OCI-LY3 (cell line): ENCODE measurements at regions not wholly inside any gene's neighbourhood (a gene's known extent, or its start where the extent isn't known, plus 50 kb on each side); places are given as distances from the start of the nearest gene placed in this dataset.

ENCODE experiments used
- H2AFZ ChIP-seq: fragments of 200-600, 300-600 bp; shearing (Covaris generic); 2 replicates; pipeline ENCODE4 v1.6.0; 2014; ENCODE audit warnings: antibody characterized with exemption, low read depth, low read length
- H3K27ac ChIP-seq: fragments of 200-600, 300-600 bp; sonication (generic); 2 replicates; pipeline ENCODE4 v1.5.1; 2014; ENCODE audit warnings: mild to moderate bottlenecking, low read length, moderate library complexity, mixed read lengths
- H3K27me3 ChIP-seq: fragments of 200-600, 300-600 bp; sonication (generic); 2 replicates; pipeline ENCODE4 v1.6.1; 2014; ENCODE audit warnings: low read depth, low read length, mixed read lengths
- H3K36me3 ChIP-seq: fragments of 200-600, 300-600 bp; sonication (generic); replicated peaks from 2 replicates; pipeline ENCODE3; 2014; ENCODE audit warnings: low read depth, low read length, mixed read lengths
- H3K4me1 ChIP-seq: fragments of 300-600, 200-600 bp; sonication (generic); 2 replicates; pipeline ENCODE4 v1.6.1; 2014; ENCODE audit warnings: low read length, mixed read lengths
- H3K4me2 ChIP-seq: fragments of 200-600, 300-600 bp; sonication (generic); 2 replicates; pipeline ENCODE4 v1.6.1; 2014; ENCODE audit warnings: low read length, mixed read lengths
- H3K4me3 ChIP-seq: fragments of 300-600, 200-600 bp; sonication (generic); 2 replicates; pipeline ENCODE4 v1.5.1; 2014; ENCODE audit warnings: antibody characterized with exemption, mild to moderate bottlenecking, low read length, moderate library complexity
- H3K79me2 ChIP-seq: fragments of 300-600, 200-600 bp; shearing (Covaris generic); 2 replicates; pipeline ENCODE4 v1.6.1; 2014; ENCODE audit warnings: mild to moderate bottlenecking, low read length, mixed read lengths
- H3K9ac ChIP-seq: fragments of 300-600, 200-600 bp; shearing (Covaris generic); 2 replicates; pipeline ENCODE4 v1.6.0; 2014; ENCODE audit warnings: mild to moderate bottlenecking, low read length, moderate library complexity
- H3K9me3 ChIP-seq: fragments of 200-600, 300-600 bp; shearing (Covaris generic); 2 replicates; pipeline ENCODE4 v1.6.1; 2014; ENCODE audit warnings: low read length, mixed read lengths; ENCODE audit not compliant: insufficient read depth
- H4K20me1 ChIP-seq: fragments of 200-600, 300-600 bp; sonication (generic); 2 replicates; pipeline ENCODE4 v1.6.1; 2016; ENCODE audit warnings: low read length, mixed read lengths; ENCODE audit not compliant: insufficient read depth
- CTCF ChIP-seq: fragments of 200-600, 300-600 bp; sonication (generic); IDR thresholded peaks from 2 replicates; pipeline ENCODE4 v1.5.1; 2014; ENCODE audit warnings: antibody characterized with exemption, low read length, low read depth
- EZH2phosphoT487 ChIP-seq: fragments of 200-600 bp; shearing (Covaris generic); IDR thresholded peaks from 2 replicates; pipeline ENCODE4 v1.6.1; 2018; ENCODE audit warnings: antibody characterized with exemption, mixed run types, low read depth

- no peak overlapping the region for H2AFZ ChIP-seq
- H3K4me3 ChIP-seq, result no peak overlapping the region
- H3K27ac ChIP-seq, result no peak overlapping the region
- no peak overlapping the region for H3K4me2 ChIP-seq
- H3K79me2 ChIP-seq, result no peaks in the 10 kb centered on the region
- TF ChIP-seq EZH2phosphoT487, result no peak
- TF ChIP-seq CTCF, result no peak
- no peaks in the 10 kb centered on the region for H3K36me3 ChIP-seq
- H3K27me3 ChIP-seq, result no peaks in the 10 kb centered on the region
- H3K4me1 ChIP-seq, result no peaks in the 10 kb centered on the region
- H3K9me3 ChIP-seq, result no peaks in the 10 kb centered on the region
- H4K20me1 ChIP-seq, result no peaks in the 10 kb centered on the region
- no peak overlapping the region for H3K9ac ChIP-seq
These were observed 707.8 kb upstream of the LMCD1 start for GRCh38 chr3:7793786-7794185.

GRCh38 chr3:7798276-7798675 is 703.3 kb upstream of the LMCD1 start:
- H3K27ac ChIP-seq, result no peak overlapping the region
- TF ChIP-seq CTCF (no peak), EZH2phosphoT487 (no peak)
- H3K4me3 ChIP-seq, result no peak overlapping the region
- H2AFZ ChIP-seq, result no peak overlapping the region
- H3K36me3 ChIP-seq, result no peaks in the 10 kb centered on the region
- H4K20me1 ChIP-seq, result no peaks in the 10 kb centered on the region
- no peak overlapping the region for H3K4me2 ChIP-seq
- H3K4me1 ChIP-seq, result no peaks in the 10 kb centered on the region
- no peak overlapping the region for H3K9ac ChIP-seq
- no peaks in the 10 kb centered on the region for H3K27me3 ChIP-seq
- H3K79me2 ChIP-seq, result no peaks in the 10 kb centered on the region
- no peaks in the 10 kb centered on the region for H3K9me3 ChIP-seq

GRCh38 chr3:7800006-7800780 is 701.4 kb upstream of the LMCD1 start:
- H3K9ac ChIP-seq, result no peak overlapping the region
- no peaks in the 10 kb centered on the region for H4K20me1 ChIP-seq
- no peaks in the 10 kb centered on the region for H3K79me2 ChIP-seq
- H3K4me3 ChIP-seq, result no peak overlapping the region
- no peaks in the 10 kb centered on the region for H3K36me3 ChIP-seq
- TF ChIP-seq CTCF (peak; percentile 51), EZH2phosphoT487 (no peak)
- H3K27ac ChIP-seq, result no peak overlapping the region
- no peaks in the 10 kb centered on the region for H3K4me1 ChIP-seq
- no peak overlapping the region for H2AFZ ChIP-seq
- H3K4me2 ChIP-seq, result no peak overlapping the region
- no peaks in the 10 kb centered on the region for H3K9me3 ChIP-seq
- H3K27me3 ChIP-seq, result no peaks in the 10 kb centered on the region

GRCh38 chr3:7812490-7812889 is 689.1 kb upstream of the LMCD1 start:
- TF ChIP-seq EZH2phosphoT487 (no peak), CTCF (no peak)
- Histone ChIP-seq H3K79me2 (no peaks in the 10 kb centered on the region), H3K9me3 (no peaks in the 10 kb centered on the region), H3K27me3 (no peaks in the 10 kb centered on the region), H3K36me3 (no peaks in the 10 kb centered on the region), H3K4me2 (no peak overlapping the region), H3K9ac (no peak overlapping the region), H3K4me1 (no peaks in the 10 kb centered on the region), H4K20me1 (no peaks in the 10 kb centered on the region), H3K27ac (no peak overlapping the region), H2AFZ (no peak overlapping the region), H3K4me3 (no peak overlapping the region)
